ENCODE measurements at regions not wholly inside any gene's neighbourhood (a gene's known extent, or its start where the extent isn't known, plus 50 kb on each side); places are given as distances from the start of the nearest gene placed in this dataset.

GRCh38 chr16:9389543-9390207 lies 298.2 kb downstream of the HAPSTR1 start:
- CTCF ChIA-PET (ENCODE audit: low intra/inter-chr PET ratio): no interaction called here
- no peak overlapping the region for H3K9ac ChIP-seq (ENCODE audit: insufficient read depth in 1 of 2, low read depth in 2 of 2, low read length in 2 of 2)
- BruUV-seq (replicated peaks): no TSS peak
- POLR2A ChIA-PET: interaction anchor here (0.8 kb wide), 1 partner anchor 694 kb away, joined by 3 read pairs; no protein-coding TSS in a partner anchor
- intact Hi-C loops (cut with micrococcal nuclease) (no loop called here), in situ Hi-C loops (cut with MboI) (no loop called here)
- no peaks in the 10 kb centered on the region for H3K27me3 ChIP-seq (ENCODE audit: control insufficient read depth in 2 of 2, insufficient read depth in 2 of 2, low read length in 2 of 2)
- no peaks in the 10 kb centered on the region for H3K4me1 ChIP-seq (replicated peaks in 1 of 2; ENCODE audit: control insufficient read depth in 2 of 2, insufficient read depth in 2 of 2, low read length in 2 of 2)
- H2AFZ ChIP-seq (ENCODE audit: low read depth, low read length): no peak overlapping the region
- H4K20me1 ChIP-seq (replicated peaks; ENCODE audit: control insufficient read depth, insufficient read depth, low read length): no peaks in the 10 kb centered on the region; the same call in 1 of the 2 replicates
- no peaks in the 10 kb centered on the region for H3K9me1 ChIP-seq (ENCODE audit: control insufficient read depth, insufficient read depth, low read length)
- H3K27ac ChIP-seq (ENCODE audit: extremely low read depth, low read depth, low read length): no peak overlapping the region
- H3K36me3 ChIP-seq (ENCODE audit: control insufficient read depth, insufficient read depth, low read length): no peaks in the 10 kb centered on the region
- no peak for ATAC-seq
- H3K4me2 ChIP-seq (ENCODE audit: insufficient read depth, low read length): no peak overlapping the region
- H3K9me3 ChIP-seq (replicated peaks; ENCODE audit: control insufficient read depth, insufficient read depth, low read depth, low read length): no peaks in the 10 kb centered on the region
- FAIRE-seq: no peak
- no peaks in the 10 kb centered on the region for H3K79me2 ChIP-seq (ENCODE audit: control insufficient read depth, insufficient read depth, low read length)
- no peak overlapping the region for H3K4me3 ChIP-seq
- 9% methylated on average over 1 of the region's 1 CpG for WGBS (ENCODE audit: insufficient coverage, low coverage, missing lambda C conversion rate)
- peak in 3 of 4 experiments; percentile 12 to 21 (median 16) for DNase-seq (ENCODE audit: extremely low read depth in 1 of 4, low spot score in 3 of 4)
- TF ChIP-seq IRF2 (CRISPR knock-in tag; IDR thresholded peaks at IDR 0.05): no peak
- TF ChIP-seq HDGF (IDR thresholded peaks at IDR 0.05): no peak
- no peak for TF ChIP-seq PURB (CRISPR knock-in tag; IDR thresholded peaks at IDR 0.05; ENCODE audit: low read depth)
- no peak for TF ChIP-seq C11orf30 (IDR thresholded peaks at IDR 0.05; ENCODE audit: low read depth)
- no peak for TF ChIP-seq WHSC1 (IDR thresholded peaks at IDR 0.05; ENCODE audit: low read length)
- 0 out of 4 replicates have a peak, but pooled peaks of 1 of the 2 experiments have one; percentile 30 for TF ChIP-seq SIX5 (IDR thresholded peaks at IDR 0.05; ENCODE audit: borderline replicate concordance in 1 of 2, insufficient read depth in 1 of 2, low read depth in 1 of 2, low read length in 2 of 2)
- peak; percentile 85 for TF ChIP-seq USF2 (CRISPR knock-in tag; IDR thresholded peaks at IDR 0.05)
- TF ChIP-seq MAFG (tag; conservative IDR thresholded peaks at IDR 0.05): no peak
- TF ChIP-seq RBM22 (IDR thresholded peaks at IDR 0.05; ENCODE audit: low read depth, low read length, poor library complexity, severe bottlenecking): no peak
- TF ChIP-seq ZFP1 (CRISPR knock-in tag; IDR thresholded peaks at IDR 0.05): no peak
- TF ChIP-seq CREB3L1 (IDR thresholded peaks at IDR 0.05; ENCODE audit: borderline replicate concordance, low read depth): no peak
- peak; percentile 70 for TF ChIP-seq HCFC1 (IDR thresholded peaks at IDR 0.05; ENCODE audit: low read depth, low read length)
- TF ChIP-seq CBX5 (IDR thresholded peaks at IDR 0.05; ENCODE audit: borderline replicate concordance, low read depth): no peak
- TF ChIP-seq KLF1 (tag; IDR thresholded peaks at IDR 0.05): no peak
- peak; percentile 61 for TF ChIP-seq RAD51 (IDR thresholded peaks at IDR 0.05; ENCODE audit: borderline replicate concordance, low read depth)
- TF ChIP-seq ZMIZ1 (IDR thresholded peaks at IDR 0.05; ENCODE audit: low read depth in 2 of 2, low read length in 2 of 2): no peak
- no peak for TF ChIP-seq NR4A1 (CRISPR knock-in tag; IDR thresholded peaks at IDR 0.05)
- TF ChIP-seq NR4A1 (tag; IDR thresholded peaks at IDR 0.05): no peak
